OCI-LY7 (cell line): ENCODE measurements at regions not wholly inside any gene's neighbourhood (a gene's known extent, or its start where the extent isn't known, plus 50 kb on each side); places are given as distances from the start of the nearest gene placed in this dataset.

ENCODE experiments used
- CTCF ChIP-seq: fragments of 200-600 bp; sonication (generic); conservative IDR thresholded peaks from 2 replicates; pipeline ENCODE4 v1.5.1; 2014; ENCODE audit warnings: mild to moderate bottlenecking, antibody characterized with exemption, low read length, moderate library complexity, mixed read lengths
- EZH2phosphoT487 ChIP-seq: fragments of 200-600 bp; sonication (generic); IDR thresholded peaks from 2 replicates; pipeline ENCODE4 v1.6.1; 2018; ENCODE audit warnings: low read depth, borderline replicate concordance, mild to moderate bottlenecking, mixed run types, antibody characterized with exemption, low read length, moderate library complexity, mixed read lengths

GRCh38 chr1:58907398-58907797, 123.6 kb upstream of the JUN start:
- TF ChIP-seq CTCF (no peak), EZH2phosphoT487 (no peak)
